ENCODE measurements at regions not wholly inside any gene's neighbourhood (a gene's known extent, or its start where the extent isn't known, plus 50 kb on each side); places are given as distances from the start of the nearest gene placed in this dataset.

DNA sequence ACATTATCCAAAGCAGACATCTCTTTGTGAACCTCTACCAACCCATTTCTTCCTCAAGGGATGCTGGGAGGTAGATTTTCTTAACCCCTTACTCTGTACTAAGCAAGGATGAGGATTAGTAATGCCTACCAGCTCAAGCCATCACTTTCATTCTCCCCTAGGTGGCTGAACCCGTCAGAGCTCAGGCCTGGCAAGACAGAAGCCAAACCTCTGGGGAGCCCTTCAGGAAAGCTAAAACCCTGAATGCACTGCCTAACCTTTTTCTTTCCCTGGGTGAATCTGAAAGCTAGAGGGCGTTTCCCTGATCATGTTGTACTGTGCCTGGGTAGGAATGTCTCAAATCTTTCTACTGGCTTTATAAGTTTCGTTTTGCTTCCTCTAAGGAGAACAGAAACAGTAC is 617.3 kb downstream of the RPL10L start (continued):
- TF ChIP-seq THRAP3 (IDR thresholded peaks at IDR 0.05; ENCODE audit: borderline replicate concordance): no peak
- TF ChIP-seq FOXA3 (CRISPR knock-in tag; conservative IDR thresholded peaks at IDR 0.05 in 1 of 2, IDR thresholded peaks at IDR 0.05 in 1 of 2): no peak
- TF ChIP-seq KAT7 (CRISPR knock-in tag; IDR thresholded peaks at IDR 0.05; ENCODE audit: borderline replicate concordance): no peak
- no peak for TF ChIP-seq CREBBP (IDR thresholded peaks at IDR 0.05; ENCODE audit: low read depth, low read length)
- TF ChIP-seq, protein P1, sequence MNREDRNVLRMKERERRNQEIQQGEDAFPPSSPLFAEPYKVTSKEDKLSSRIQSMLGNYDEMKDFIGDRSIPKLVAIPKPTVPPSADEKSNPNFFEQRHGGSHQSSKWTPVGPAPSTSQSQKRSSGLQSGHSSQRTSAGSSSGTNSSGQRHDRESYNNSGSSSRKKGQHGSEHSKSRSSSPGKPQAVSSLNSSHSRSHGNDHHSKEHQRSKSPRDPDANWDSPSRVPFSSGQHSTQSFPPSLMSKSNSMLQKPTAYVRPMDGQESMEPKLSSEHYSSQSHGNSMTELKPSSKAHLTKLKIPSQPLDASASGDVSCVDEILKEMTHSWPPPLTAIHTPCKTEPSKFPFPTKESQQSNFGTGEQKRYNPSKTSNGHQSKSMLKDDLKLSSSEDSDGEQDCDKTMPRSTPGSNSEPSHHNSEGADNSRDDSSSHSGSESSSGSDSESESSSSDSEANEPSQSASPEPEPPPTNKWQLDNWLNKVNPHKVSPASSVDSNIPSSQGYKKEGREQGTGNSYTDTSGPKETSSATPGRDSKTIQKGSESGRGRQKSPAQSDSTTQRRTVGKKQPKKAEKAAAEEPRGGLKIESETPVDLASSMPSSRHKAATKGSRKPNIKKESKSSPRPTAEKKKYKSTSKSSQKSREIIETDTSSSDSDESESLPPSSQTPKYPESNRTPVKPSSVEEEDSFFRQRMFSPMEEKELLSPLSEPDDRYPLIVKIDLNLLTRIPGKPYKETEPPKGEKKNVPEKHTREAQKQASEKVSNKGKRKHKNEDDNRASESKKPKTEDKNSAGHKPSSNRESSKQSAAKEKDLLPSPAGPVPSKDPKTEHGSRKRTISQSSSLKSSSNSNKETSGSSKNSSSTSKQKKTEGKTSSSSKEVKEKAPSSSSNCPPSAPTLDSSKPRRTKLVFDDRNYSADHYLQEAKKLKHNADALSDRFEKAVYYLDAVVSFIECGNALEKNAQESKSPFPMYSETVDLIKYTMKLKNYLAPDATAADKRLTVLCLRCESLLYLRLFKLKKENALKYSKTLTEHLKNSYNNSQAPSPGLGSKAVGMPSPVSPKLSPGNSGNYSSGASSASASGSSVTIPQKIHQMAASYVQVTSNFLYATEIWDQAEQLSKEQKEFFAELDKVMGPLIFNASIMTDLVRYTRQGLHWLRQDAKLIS (CRISPR knock-in tag; IDR thresholded peaks at IDR 0.05): no peak
- TF ChIP-seq FOXJ3 (CRISPR knock-in tag; IDR thresholded peaks at IDR 0.05): no peak
- TF ChIP-seq OTX1 (CRISPR knock-in tag; IDR thresholded peaks at IDR 0.05): no peak
- TF ChIP-seq EHMT2 (IDR thresholded peaks at IDR 0.05): no peak

DNA sequence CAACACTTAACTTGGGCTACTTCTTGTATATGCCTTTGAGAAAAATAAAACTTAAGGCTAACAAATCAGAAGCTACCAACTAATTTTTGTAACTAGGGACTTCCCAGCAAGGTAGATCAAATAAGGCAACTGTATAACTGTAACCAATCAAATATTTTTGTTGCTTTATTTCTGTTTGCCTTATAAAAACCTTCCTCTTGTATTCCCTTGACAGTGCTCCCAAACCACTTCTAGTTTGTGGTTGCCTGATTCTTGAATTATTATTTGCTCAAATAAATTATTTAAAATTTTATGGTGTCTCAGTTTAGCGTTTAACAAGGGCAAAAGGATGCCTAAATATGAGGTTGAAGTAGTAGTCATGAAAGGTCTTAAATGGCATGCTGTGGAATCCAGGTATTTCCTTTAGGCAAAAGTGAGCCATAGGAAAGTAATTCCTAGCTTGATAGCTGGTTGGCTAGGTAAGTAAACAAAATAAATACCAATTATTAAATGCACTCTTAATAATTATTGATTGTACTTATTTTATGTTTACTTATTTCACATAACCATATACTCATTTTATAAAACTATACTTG is 632.6 kb downstream of the RPL10L start:
- no peak for ATAC-seq
- POLR2A ChIA-PET: no interaction called here
- CTCF ChIA-PET (ENCODE audit: low intra/inter-chr PET ratio): no interaction called here
- Histone ChIP-seq H3K36me3 (ENCODE audit: control insufficient read depth, insufficient read depth, low read length) (no peaks in the 10 kb centered on the region), H3K4me2 (ENCODE audit: insufficient read depth, low read length) (no peak overlapping the region), H2AFZ (ENCODE audit: low read depth, low read length) (no peak overlapping the region), H3K27me3 (ENCODE audit: control insufficient read depth in 2 of 2, insufficient read depth in 2 of 2, low read length in 2 of 2) (no peaks in the 10 kb centered on the region), H3K79me2 (ENCODE audit: control insufficient read depth, insufficient read depth, low read length) (no peaks in the 10 kb centered on the region), H3K4me3 (no peak overlapping the region), H3K9ac (ENCODE audit: insufficient read depth in 1 of 2, low read depth in 2 of 2, low read length in 2 of 2) (no peak overlapping the region), H3K27ac (ENCODE audit: extremely low read depth, low read depth, low read length) (no peak overlapping the region), H3K9me1 (ENCODE audit: control insufficient read depth, insufficient read depth, low read length) (no peaks in the 10 kb centered on the region), H3K4me1 (replicated peaks in 1 of 2; ENCODE audit: control insufficient read depth in 2 of 2, insufficient read depth in 2 of 2, low read length in 2 of 2) (no peaks in the 10 kb centered on the region), H3K9me3 (replicated peaks; ENCODE audit: control insufficient read depth, insufficient read depth, low read depth, low read length) (no peaks in the 10 kb centered on the region), H4K20me1 (replicated peaks; ENCODE audit: control insufficient read depth, insufficient read depth, low read length) (no peaks in the 10 kb centered on the region)
- BruUV-seq (replicated peaks): no TSS peak
- no peak for FAIRE-seq
- TF ChIP-seq POLR3A (IDR thresholded peaks at IDR 0.05; ENCODE audit: borderline replicate concordance, extremely low read depth, insufficient read depth, insufficient read length) (no peak), ZNF184 (CRISPR knock-in tag; IDR thresholded peaks at IDR 0.05) (no peak), RBM25 (IDR thresholded peaks at IDR 0.05; ENCODE audit: low read depth, low read length, severe bottlenecking) (no peak), MECOM (CRISPR knock-in tag; IDR thresholded peaks at IDR 0.05) (no peak), BMI1 (IDR thresholded peaks at IDR 0.05; ENCODE audit: low read length) (no peak), SAFB2 (IDR thresholded peaks at IDR 0.05; ENCODE audit: borderline replicate concordance, low read depth, low read length, severe bottlenecking) (no peak), ZC3H11A (IDR thresholded peaks at IDR 0.05; ENCODE audit: low read depth, low read length) (no peak), CBFB (CRISPR knock-in tag; IDR thresholded peaks at IDR 0.05) (no peak), CBFA2T3 (IDR thresholded peaks at IDR 0.05) (no peak)
- TF ChIP-seq, protein P2, sequence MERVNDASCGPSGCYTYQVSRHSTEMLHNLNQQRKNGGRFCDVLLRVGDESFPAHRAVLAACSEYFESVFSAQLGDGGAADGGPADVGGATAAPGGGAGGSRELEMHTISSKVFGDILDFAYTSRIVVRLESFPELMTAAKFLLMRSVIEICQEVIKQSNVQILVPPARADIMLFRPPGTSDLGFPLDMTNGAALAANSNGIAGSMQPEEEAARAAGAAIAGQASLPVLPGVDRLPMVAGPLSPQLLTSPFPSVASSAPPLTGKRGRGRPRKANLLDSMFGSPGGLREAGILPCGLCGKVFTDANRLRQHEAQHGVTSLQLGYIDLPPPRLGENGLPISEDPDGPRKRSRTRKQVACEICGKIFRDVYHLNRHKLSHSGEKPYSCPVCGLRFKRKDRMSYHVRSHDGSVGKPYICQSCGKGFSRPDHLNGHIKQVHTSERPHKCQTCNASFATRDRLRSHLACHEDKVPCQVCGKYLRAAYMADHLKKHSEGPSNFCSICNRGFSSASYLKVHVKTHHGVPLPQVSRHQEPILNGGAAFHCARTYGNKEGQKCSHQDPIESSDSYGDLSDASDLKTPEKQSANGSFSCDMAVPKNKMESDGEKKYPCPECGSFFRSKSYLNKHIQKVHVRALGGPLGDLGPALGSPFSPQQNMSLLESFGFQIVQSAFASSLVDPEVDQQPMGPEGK (CRISPR knock-in tag; IDR thresholded peaks at IDR 0.05; ENCODE audit: borderline replicate concordance): no peak
- no peak for DNase-seq (ENCODE audit: extremely low read depth in 1 of 4, low spot score in 3 of 4)
- in situ Hi-C loops (cut with MboI): no loop called here
- 0% methylated on average over 1 of the region's 1 CpG for WGBS (ENCODE audit: insufficient coverage, low coverage, missing lambda C conversion rate)
- intact Hi-C loops (cut with micrococcal nuclease): no loop called here
